ENCODE measurements at regions not wholly inside any gene's neighbourhood (a gene's known extent, or its start where the extent isn't known, plus 50 kb on each side); places are given as distances from the start of the nearest gene placed in this dataset.
A peak's percentile ranks its signal among the peaks of the same experiment; 100 is the strongest.

DNA sequence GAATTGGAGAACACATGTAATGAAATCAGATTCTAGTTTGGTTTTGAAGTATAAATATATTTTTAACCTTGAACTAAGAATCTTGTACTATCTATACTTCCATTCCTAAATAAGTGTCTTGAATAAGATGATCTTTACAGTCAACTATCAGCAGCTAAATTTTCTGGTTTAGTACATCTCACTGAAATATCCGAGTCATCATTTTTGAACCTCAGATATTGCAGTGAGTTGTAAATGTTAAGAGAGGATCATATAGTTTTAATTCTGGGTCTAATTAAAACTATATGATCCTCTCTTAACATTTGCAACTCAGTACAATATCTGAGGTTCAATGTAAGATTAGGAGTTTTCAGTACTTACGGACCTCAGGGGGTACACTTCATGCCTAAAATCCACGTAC lies 768.8 kb upstream of the ADAMTS5 start:
- DNase-seq, result no peak

- peak; percentile 84 for DNase-seq
Measured at GRCh38 chr21:27734146-27734545, 767.3 kb upstream of the ADAMTS5 start.

- peak; percentile 4 for DNase-seq
Measured at GRCh38 chr21:27725916-27726315, 759.0 kb upstream of the ADAMTS5 start.

- no peak for DNase-seq
Measured at GRCh38 chr21:27722095-27722494, 755.2 kb upstream of the ADAMTS5 start.

DNA sequence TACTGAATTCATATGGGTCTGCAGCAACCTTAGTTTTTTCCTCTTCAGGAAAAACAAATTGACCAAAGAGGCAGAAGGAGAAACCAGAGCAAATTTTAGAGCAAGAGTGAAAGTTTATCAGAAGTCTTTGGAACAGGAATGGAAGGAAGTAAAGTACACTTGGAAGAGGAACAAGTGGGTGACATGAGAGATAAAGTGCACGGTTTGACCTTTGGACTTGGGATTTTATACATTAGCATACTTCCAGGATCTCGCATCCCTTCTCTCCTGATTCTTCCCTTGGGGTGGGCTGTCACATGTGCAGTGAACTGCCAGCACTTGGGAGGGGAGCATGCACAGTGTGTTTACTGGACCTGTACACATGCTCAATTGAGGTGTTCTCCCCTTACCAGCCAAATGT lies 754.8 kb upstream of the ADAMTS5 start:
- no peak for DNase-seq

DNA sequence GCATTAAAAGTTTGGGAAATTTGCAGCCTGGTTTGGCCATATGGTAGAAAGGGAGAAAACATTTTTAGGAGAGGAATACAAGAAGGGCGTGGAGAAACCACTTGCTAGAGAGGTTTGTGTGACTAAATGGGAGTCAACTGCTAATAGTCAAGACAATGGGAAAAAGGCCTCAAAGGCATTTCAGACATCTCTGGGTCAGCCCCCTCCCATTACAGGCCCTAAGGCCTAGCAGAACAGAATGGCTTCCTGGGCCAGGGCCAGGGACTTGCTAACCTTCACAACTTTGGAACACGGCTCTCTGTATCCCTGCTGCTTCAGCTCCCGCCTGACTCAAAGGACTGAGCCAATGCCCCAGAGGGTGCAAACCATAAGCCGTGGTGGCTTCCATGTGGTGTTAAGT lies 752.3 kb upstream of the ADAMTS5 start:
- DNase-seq, result no peak

GRCh38 chr21:27715131-27715530 lies 748.2 kb upstream of the ADAMTS5 start:
- no peak for DNase-seq

GRCh38 chr21:27713154-27714109 lies 746.5 kb upstream of the ADAMTS5 start:
- no peak for DNase-seq

DNA sequence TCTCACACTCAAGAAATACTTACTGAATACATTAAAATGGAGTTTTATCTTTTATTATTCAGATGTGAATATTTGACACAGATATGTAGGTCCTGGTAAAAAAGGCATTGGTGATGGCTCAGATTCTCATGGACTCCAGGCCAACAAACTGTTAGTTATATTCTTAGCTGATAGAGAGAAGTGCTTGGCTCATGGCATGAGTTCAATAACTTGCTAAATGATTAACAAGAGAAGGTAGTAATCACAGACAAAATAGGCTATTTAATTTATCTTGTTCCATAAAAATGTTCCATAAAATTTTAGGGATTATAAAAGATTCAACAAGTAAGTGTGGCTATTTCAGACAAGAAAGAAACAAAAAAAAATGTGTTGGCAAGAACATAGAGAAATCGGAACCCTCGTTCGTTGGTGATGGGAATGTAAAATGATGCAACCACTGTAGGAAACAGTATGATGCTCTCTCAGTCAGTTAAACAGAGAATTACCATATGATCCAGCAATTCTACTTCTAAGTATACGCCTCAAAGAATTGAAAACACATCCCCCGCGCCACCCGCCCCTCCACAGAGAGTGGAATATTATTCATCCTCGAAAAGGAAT lies 737.8 kb upstream of the ADAMTS5 start:
- DNase-seq, result no peak

GRCh38 chr21:27703791-27704190 lies 736.9 kb upstream of the ADAMTS5 start:
- no peak for DNase-seq

DNA sequence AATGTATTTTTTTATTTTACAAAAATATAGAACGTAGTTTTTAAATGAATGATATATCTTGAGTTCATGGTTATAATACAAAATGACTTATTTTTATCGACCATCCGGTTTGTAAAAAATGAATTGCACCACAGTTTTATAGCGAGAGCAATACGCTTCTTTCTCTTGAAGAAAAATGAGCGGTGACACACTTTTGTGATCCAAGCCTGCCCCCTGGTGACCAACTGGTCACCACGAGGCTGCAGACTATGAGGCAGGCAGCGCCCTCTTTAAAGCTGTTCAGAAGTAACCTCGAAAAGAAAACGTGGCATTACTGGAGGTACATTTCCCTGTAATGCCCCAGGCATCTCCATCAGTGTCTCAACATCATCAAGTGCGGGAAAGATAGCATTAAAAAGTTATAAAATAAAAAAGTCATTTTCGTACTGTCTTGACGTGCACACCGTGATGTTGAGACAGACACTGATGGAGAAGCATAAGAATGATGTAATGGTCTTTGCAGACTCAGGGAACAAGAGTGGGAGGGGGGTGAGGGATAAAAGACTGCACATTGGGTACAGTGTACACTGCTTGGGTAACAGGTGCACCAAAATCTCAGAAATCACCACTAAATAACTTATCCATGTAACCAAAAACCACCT lies 734.2 kb upstream of the ADAMTS5 start:
- peak; percentile 91 for DNase-seq

- DNase-seq, result no peak
Measured at GRCh38 chr21:27695246-27695645, 728.4 kb upstream of the ADAMTS5 start.

GRCh38 chr21:27694667-27695066 lies 727.8 kb upstream of the ADAMTS5 start:
- DNase-seq, result peak; percentile 49

- peak; percentile 85 for DNase-seq
Measured at GRCh38 chr21:27693376-27693775, 726.5 kb upstream of the ADAMTS5 start.

- DNase-seq, result peak; percentile 56
Measured at GRCh38 chr21:27691516-27691915, 724.6 kb upstream of the ADAMTS5 start.

DNA sequence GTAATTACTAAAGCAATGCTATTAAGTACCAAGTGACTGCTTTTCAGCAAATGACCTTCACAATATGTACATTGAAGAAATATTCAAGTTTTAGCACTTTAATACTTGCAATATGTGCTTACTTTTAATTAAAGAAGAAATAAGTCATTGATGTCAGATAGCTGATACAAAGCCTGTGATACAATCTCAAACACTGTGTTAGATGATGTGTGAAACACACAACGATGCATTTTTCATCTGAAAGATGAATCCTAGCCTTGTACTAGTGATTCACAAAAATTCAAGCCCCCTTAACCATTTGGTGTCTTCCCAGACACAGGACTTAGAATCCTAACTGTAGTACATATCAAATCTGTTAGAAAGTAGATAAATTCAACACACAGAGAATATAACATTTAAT lies 724.1 kb upstream of the ADAMTS5 start:
- DNase-seq, result no peak

GRCh38 chr21:27690426-27690825 lies 723.5 kb upstream of the ADAMTS5 start:
- no peak for DNase-seq

GRCh38 chr21:27688773-27689172 lies 721.9 kb upstream of the ADAMTS5 start:
- DNase-seq, result no peak

- DNase-seq, result no peak
Measured at GRCh38 chr21:27683292-27683691, 716.4 kb upstream of the ADAMTS5 start.

DNA sequence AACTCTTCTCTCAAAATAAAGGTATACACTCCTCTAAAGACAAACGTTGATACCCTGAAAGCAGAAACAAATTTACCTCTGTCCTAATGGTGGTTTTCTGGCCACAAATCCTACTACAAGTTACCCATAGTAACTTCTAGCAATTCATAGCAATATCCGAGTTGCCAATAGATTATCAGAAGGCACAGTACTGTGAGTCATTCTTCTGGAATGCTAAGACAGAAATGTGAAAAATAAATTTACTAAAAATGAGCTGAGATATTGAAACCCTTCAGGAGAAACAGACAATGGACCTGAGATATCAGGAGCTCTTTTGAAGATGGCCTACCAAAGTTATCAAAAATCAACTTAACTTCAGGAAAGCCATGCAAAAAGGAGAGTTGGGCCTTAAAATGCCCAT lies 715.0 kb upstream of the ADAMTS5 start:
- DNase-seq, result peak; percentile 59

DNA sequence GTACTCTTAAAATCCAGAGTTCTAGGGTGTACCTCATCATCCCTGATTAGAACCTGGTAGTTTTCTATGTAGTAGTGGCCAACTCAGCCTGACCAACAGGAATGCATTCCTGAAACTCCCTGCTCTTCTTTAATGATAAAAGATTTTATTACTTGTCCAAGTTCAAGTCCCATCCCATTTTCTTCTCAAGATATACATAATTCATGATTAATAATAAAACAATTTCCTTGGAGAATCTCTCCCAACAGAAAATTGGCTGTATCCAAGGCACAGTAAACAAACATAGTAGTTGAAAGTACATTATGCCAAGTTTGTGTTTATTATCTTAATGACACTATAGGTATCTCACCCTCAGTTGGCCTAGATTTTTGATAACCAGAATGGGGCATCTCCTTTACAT lies 714.1 kb upstream of the ADAMTS5 start:
- peak; percentile 53 for DNase-seq

DNA sequence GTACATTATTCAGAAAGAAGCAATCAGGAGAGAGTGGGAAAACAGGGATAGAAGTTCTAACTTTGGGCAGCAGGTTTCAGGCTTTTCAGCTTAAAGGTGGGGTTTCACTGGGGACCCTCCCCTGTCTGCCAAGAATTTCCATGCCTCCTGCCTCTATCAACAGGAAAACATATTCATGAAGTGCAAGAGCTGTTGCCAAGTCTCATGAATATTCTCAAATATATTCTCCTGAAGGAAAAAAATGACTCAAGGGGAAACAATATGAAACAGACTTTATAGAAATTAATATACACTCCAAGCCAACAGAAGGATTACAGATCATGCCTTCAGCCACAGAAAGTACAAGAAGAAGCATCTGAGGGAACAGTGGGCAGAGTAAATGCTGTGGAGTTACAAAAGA lies 713.3 kb upstream of the ADAMTS5 start:
- DNase-seq, result peak; percentile 18

- DNase-seq, result no peak
Measured at GRCh38 chr21:27678511-27678910, 711.6 kb upstream of the ADAMTS5 start.

DNA sequence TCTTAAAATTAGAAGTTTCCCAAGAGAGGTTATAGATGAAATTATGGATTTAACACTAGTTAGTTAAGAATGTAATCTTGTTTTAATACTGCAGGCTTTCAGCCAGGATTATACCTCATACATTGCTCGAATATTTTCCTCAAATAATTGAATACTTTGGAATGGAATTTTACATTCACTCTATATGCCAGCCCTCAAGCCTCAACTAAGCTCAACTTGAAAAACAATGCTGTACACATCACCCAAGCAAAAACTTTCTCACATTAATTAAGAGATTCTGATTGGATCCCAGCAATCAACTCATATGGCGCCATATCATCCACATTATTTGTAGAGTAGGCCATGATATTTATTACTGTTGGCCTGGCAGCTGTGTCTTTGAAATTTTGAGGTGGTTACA lies 710.7 kb upstream of the ADAMTS5 start:
- peak; percentile 70 for DNase-seq
